Astrocyte of the cerebellum (primary cell): ENCODE measurements at regions not wholly inside any gene's neighbourhood (a gene's known extent, or its start where the extent isn't known, plus 50 kb on each side); places are given as distances from the start of the nearest gene placed in this dataset.
"Not testable (repeated sequence)": the region's sequence is repeated elsewhere in the genome, so short reads cannot be mapped to it uniquely, and the experiment has no call there.

Experiments used
- DNase-seq: peaks from one replicate; pipeline ENCODE4 v3.0.0-alpha.2; 2011; ENCODE audit warnings: low read depth
- H3K4me3 ChIP-seq: 2 replicates; pipeline ENCODE4 v1.5.1; 2011; ENCODE audit warnings: mild to moderate bottlenecking, low read depth, low read length, moderate library complexity
- in situ Hi-C: cut with HindIII; loops from 2 replicates; pipeline ENCODE4 v1.10.0; 2017; ENCODE audit warnings: low sequenced_read_pairs
- TF ChIP-seq, protein P1 (sequence below): IDR thresholded peaks from 2 replicates; pipeline ENCODE4 v1.5.1; 2012; ENCODE audit warnings: low read length, low read depth, moderate library complexity, mild to moderate bottlenecking; ENCODE audit errors: missing control alignments

DNA sequence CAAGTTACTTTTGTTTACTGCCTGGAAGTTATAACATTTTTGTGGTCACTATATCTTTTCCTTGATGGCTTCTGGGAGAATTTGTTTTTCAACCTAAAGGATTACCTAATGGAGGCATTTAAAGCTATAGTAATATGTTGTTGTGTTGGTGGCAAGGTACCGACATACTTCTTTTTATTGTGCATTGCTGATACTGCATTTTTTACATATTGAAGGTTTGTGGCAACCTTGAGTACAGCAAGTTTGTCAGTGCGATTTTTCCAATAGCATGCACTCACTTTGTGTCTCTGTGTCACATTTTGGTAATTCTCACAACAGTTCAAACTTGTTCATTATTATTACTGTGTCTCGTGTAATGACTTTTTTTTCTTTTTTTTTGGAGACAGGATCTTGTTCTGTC is 246.3 kb downstream of the LRRC70 start:
- TF ChIP-seq, protein P1, sequence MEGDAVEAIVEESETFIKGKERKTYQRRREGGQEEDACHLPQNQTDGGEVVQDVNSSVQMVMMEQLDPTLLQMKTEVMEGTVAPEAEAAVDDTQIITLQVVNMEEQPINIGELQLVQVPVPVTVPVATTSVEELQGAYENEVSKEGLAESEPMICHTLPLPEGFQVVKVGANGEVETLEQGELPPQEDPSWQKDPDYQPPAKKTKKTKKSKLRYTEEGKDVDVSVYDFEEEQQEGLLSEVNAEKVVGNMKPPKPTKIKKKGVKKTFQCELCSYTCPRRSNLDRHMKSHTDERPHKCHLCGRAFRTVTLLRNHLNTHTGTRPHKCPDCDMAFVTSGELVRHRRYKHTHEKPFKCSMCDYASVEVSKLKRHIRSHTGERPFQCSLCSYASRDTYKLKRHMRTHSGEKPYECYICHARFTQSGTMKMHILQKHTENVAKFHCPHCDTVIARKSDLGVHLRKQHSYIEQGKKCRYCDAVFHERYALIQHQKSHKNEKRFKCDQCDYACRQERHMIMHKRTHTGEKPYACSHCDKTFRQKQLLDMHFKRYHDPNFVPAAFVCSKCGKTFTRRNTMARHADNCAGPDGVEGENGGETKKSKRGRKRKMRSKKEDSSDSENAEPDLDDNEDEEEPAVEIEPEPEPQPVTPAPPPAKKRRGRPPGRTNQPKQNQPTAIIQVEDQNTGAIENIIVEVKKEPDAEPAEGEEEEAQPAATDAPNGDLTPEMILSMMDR = no peak
- no peak for DNase-seq
- in situ Hi-C loops = no loop called here
- no peak overlapping the region for H3K4me3 ChIP-seq

DNA sequence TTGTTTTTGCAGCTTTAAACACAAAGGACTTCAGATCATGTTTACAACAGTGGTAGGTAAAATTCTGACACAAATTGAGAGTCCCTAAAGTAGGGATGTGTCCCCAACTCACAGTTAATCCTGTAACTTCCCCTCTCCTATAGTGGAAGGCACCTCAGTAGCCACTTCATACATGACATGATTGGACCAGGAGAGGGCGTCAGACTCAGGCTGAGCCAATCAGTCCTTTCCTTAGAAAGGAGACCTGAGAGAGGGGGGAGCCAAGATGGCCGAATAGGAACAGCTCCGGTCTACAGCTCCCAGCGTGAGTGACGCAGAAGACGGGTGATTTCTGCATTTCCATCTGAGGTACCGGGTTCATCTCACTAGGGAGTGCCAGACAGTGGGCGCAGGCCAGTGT is 238.4 kb downstream of the LRRC70 start:
- H3K4me3 ChIP-seq, DNase-seq, in situ Hi-C loops: not testable (repeated sequence)

DNA sequence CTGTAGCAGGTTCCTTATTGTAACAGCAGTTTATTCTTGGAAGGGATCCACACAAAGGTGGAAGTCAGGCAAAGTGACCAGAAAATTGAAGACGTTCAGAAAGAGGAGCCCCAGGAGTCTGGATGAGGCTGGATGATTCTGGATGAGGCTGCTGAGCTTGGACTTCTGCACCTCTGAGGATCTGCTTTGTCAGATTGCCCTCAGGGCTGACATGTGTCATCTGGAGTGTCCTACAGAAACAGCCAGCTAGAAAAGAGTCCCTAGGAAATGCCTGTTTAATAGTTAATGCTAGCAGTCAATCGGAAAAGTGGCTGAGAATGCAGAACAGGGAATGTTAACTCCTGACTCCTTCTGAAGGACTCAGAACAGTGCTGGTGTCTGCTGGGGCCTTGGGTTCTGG is 236.4 kb downstream of the LRRC70 start:
- no peak overlapping the region for H3K4me3 ChIP-seq
- TF ChIP-seq, protein P1 = no peak
- no peak for DNase-seq
- in situ Hi-C loops = no loop called here

DNA sequence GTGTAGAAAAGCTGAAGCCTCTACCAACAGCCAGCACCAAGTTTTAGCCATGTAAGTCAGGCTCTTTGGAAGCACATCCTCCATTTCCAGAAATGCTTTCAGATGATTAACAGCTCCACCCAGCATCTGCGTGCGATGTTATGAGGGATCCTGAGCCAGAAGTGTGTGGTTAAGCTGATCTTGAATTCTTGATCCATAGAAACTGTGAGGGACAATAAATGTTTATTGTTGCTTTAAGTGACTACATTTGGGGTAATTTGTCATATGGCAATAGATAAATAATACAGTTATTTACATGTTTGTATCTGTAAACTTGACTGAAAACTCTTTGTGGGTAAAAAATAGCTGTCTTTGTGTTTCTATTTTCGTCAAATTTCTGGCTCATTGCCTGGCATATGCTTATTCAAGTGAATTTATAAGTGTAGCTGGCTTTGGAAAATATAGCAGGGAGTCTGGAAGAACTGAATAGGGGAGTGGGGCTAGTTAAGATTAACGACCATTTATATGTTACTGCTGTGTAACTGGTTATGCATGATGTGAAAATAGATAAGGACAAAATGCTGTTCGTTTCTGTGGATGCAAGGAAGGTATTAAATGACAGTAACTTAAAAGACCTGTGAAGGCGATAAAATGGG is 234.1 kb downstream of the LRRC70 start:
- TF ChIP-seq, protein P1 = no peak
- in situ Hi-C loops = no loop called here
- no peak for DNase-seq
- no peak overlapping the region for H3K4me3 ChIP-seq

DNA sequence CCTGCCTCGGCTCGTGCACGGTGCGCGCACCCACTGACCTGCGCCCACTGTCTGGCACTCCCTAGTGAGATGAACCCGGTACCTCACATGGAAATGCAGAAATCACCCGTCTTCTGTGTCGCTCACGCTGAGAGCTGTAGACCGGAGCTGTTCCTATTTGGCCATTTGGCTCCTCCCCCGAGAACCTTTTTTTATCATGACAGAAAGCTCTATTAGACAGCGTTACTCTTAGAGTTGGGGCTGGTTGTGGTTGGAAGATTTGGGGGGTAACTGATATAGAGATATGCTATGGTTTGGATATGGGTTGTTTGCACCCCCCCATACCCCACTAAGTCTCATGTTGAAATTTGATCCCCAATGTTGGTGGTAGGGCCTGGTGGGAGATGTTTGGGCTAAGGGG is 226.2 kb downstream of the LRRC70 start:
- in situ Hi-C loops, DNase-seq, H3K4me3 ChIP-seq: not testable (repeated sequence)

DNA sequence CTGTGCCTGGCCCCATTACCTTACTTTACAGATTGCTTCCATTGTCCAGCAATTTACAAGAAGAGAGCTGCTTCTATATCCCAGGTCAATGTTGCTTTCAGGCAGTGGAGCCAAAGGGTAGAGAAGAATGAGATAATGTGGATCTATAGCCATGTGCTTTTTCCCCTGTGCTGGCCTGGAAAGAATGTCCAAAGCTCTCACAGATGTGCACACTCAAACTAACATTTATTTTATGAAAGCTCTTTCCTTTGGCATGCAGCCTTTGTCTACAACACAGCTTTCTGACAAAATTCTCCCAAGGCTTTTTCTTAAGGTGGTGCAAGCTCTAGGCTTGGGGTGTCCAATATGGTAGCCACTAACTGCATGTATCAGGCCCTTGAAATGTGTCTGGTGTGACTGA is 217.3 kb downstream of the LRRC70 start:
- DNase-seq = no peak
- in situ Hi-C loops = loop anchor here (25.0 kb wide), 1 partner anchor 334 kb away; no protein-coding TSS in a partner anchor
- H3K4me3 ChIP-seq = no peak overlapping the region
- TF ChIP-seq, protein P1 = no peak

DNA sequence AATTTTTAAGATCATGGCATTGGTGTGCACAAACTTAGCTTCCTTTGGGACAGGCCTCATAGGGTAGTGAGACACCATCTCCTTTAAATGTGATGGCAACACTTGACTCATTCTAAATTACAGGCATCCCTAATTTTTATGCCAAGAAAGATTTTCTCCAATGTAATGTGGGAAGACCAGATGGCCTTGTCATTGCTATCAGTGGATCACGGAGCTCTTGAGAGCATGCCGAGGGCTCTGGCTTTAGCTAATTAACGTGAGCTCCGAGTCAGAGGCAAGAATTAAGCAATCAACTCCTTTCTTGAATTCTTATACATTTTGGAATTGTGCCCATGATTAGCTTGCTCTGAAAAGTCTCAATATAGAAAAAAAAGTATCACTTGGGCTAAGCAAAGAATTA is 215.8 kb downstream of the LRRC70 start:
- TF ChIP-seq, protein P1 = no peak
- no peak for DNase-seq
- in situ Hi-C loops = loop anchor here (25.0 kb wide), 1 partner anchor 332 kb away; no protein-coding TSS in a partner anchor
- no peak overlapping the region for H3K4me3 ChIP-seq

DNA sequence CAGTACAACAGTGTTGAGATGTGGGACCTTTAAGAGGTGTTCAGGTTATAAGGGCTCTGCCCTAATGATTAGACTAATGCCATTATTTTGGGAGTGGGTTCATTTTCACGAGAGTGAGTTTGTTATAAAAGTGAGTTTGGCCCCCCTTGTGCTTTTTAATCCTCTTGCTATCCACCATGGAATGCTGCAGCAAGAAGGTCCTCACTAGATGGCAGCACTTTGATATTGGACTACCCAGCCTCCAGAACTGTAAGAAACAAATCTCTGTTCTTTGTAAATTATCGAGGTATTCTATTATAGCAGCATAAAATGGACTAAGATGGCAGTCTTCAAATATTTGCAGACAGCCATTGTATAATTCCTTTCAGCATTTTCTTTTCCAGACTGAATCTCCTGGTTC is 212.4 kb downstream of the LRRC70 start:
- no peak for DNase-seq
- TF ChIP-seq, protein P1 = no peak
- no peak overlapping the region for H3K4me3 ChIP-seq
- in situ Hi-C loops = loop anchor here (25.0 kb wide), 1 partner anchor 329 kb away; no protein-coding TSS in a partner anchor
